CD4-positive, alpha-beta T cell (primary cell): ENCODE measurements at regions not wholly inside any gene's neighbourhood (a gene's known extent, or its start where the extent isn't known, plus 50 kb on each side); places are given as distances from the start of the nearest gene placed in this dataset.

ENCODE experiments used
- ATAC-seq: fragments of 200-7000 bp; cut with Tn5 transposase; one replicate; pipeline ENCODE4 v1.10.0; 2022; ENCODE audit warnings: mild to moderate bottlenecking; ENCODE audit not compliant: poor library complexity
- CTCF ChIA-PET: fragments of 350-600 bp; sonication (Branson Sonifier 250); formaldehyde crosslinking; loops from one replicate; lab custom pipeline; 2021; ENCODE audit warnings: antibody characterized with exemption, inconsistent platforms; lab: Charles Lee
- POLR2A ChIA-PET: fragments of 350-600 bp; sonication (Branson Sonifier 250); formaldehyde crosslinking; loops from one replicate; lab custom pipeline; 2021; ENCODE audit warnings: antibody characterized with exemption, inconsistent platforms; lab: Charles Lee
- DNase-seq, 14 experiments: peaks; one replicate each; pipeline ENCODE4 v3.0.0-alpha.2; 2013 to 2020; ENCODE audit warnings: mixed read lengths in 2 of 14
- H3K27ac ChIP-seq, 2 donors: one replicate each; pipeline versions ENCODE4 v1.5.1 to v1.7.0; 2013; ENCODE audit warnings: low read length in 2 of 2, low read depth in 1 of 2, mild to moderate bottlenecking in 1 of 2
- H3K27me3 ChIP-seq, 2 experiments: 1 replicate in 1 of 2; 2 replicates in 1 of 2; pipeline versions ENCODE4 v1.6.1 to v1.7.0; 2013; ENCODE audit warnings: low read length in 2 of 2, control low read depth in 1 of 2, mild to moderate bottlenecking in 1 of 2, moderate library complexity in 1 of 2; ENCODE audit not compliant: insufficient read depth in 2 of 2, control insufficient read depth in 1 of 2
- H3K36me3 ChIP-seq: one replicate; pipeline ENCODE4 v1.6.1; 2013; ENCODE audit warnings: low read length, control low read depth; ENCODE audit not compliant: insufficient read depth
- H3K4me1 ChIP-seq: one replicate; pipeline ENCODE4 v1.6.1; 2013; ENCODE audit warnings: low read length, control low read depth; ENCODE audit not compliant: insufficient read depth
- H3K4me3 ChIP-seq: one replicate; pipeline ENCODE4 v1.5.1; 2013; ENCODE audit warnings: mild to moderate bottlenecking, low read length, moderate library complexity
- H3K9me3 ChIP-seq, 2 experiments: 1 replicate in 1 of 2; 2 replicates in 1 of 2; pipeline versions ENCODE4 v1.6.1 to v1.7.0; 2013; ENCODE audit warnings: low read length in 2 of 2, mild to moderate bottlenecking in 2 of 2, control low read depth in 1 of 2, moderate library complexity in 1 of 2; ENCODE audit not compliant: control insufficient read depth in 1 of 2, insufficient read depth in 1 of 2
- H3K27ac Mint-ChIP-seq: one replicate; pipeline ENCODE4 v1.8.0; 2020; ENCODE audit warnings: mixed read lengths
- H3K27me3 Mint-ChIP-seq: one replicate; pipeline ENCODE4 v1.8.0; 2021; ENCODE audit warnings: mixed read lengths
- H3K36me3 Mint-ChIP-seq: one replicate; pipeline ENCODE4 v1.8.0; 2021; ENCODE audit warnings: low read depth, mixed read lengths
- H3K4me1 Mint-ChIP-seq: one replicate; pipeline ENCODE4 v1.8.0; 2021; ENCODE audit warnings: low read depth, mixed read lengths
- H3K4me3 Mint-ChIP-seq: one replicate; pipeline ENCODE4 v1.8.0; 2020; ENCODE audit warnings: mild to moderate bottlenecking, mixed read lengths
- H3K9me3 Mint-ChIP-seq: one replicate; pipeline ENCODE4 v1.8.0; 2020; ENCODE audit warnings: mixed read lengths
- intact Hi-C, 2 experiments: fragments of 100-400 bp; cut with DNase I in 1 of 2; cut with micrococcal nuclease in 1 of 2; formaldehyde crosslinking; loops; one replicate each; pipeline versions ENCODE4 v1.15.1 to v1.9.0; 2023 to 2025; cut with DNase I, micrococcal nuclease
- TF ChIP-seq, protein P1 (sequence below): fragments of 200-600 bp; IDR thresholded peaks from one replicate; pipeline ENCODE4 v1.8.0; 2022; ENCODE audit warnings: antibody characterized with exemption, mild to moderate bottlenecking

DNA sequence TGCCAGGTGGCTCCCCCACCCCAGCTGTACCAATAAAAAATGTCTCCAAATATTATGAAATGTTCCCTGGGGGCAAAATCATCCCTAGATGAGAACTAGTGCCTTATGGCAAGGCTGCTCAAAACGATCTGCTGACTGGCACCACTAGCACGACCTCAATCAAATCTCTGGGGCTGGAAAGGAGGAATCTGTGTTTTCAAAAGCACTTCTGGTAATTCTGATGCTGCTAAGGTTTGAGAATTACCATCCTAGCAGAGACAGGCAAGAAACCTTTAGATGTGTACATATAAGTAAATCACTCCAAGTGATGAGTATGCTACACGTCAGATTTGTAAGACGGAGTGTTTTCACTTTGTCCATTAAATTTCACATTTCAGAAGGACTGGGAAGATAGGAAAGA lies 360.1 kb upstream of the THRB start:
- no peak overlapping the region for H3K4me3 ChIP-seq

DNA sequence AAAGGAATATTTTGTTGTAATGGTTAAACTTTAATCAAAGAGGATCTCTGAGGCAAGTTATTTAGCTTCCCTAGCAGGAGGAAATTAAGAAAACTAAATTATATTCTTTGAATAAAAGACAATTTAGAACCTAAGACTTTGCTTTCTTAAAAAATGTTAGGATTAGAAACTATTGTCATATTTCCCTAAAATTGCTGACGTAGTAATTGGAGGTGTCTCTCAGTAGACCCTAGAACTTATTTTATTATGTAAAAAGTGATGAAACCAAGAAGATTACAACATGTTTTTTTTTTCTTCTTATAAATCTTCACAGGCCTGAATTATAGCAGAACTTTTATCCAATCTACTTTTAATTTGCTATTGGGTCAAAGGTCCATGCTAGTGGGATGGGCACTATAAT lies 363.3 kb upstream of the THRB start:
- H3K4me1 ChIP-seq: no peaks in the 10 kb centered on the region
- H3K36me3 ChIP-seq: no peaks in the 10 kb centered on the region
- H3K36me3 Mint-ChIP-seq: no peaks in the 10 kb centered on the region
- intact Hi-C loops: no loop called here
- no peak for ATAC-seq
- H3K27ac ChIP-seq: no peak overlapping the region
- no peaks in the 10 kb centered on the region for H3K27me3 Mint-ChIP-seq
- no peak overlapping the region for H3K4me3 ChIP-seq
- CTCF ChIA-PET: no interaction called here
- no peaks in the 10 kb centered on the region for H3K27me3 ChIP-seq
- TF ChIP-seq, protein P1, sequence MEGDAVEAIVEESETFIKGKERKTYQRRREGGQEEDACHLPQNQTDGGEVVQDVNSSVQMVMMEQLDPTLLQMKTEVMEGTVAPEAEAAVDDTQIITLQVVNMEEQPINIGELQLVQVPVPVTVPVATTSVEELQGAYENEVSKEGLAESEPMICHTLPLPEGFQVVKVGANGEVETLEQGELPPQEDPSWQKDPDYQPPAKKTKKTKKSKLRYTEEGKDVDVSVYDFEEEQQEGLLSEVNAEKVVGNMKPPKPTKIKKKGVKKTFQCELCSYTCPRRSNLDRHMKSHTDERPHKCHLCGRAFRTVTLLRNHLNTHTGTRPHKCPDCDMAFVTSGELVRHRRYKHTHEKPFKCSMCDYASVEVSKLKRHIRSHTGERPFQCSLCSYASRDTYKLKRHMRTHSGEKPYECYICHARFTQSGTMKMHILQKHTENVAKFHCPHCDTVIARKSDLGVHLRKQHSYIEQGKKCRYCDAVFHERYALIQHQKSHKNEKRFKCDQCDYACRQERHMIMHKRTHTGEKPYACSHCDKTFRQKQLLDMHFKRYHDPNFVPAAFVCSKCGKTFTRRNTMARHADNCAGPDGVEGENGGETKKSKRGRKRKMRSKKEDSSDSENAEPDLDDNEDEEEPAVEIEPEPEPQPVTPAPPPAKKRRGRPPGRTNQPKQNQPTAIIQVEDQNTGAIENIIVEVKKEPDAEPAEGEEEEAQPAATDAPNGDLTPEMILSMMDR: no peak
- H3K9me3 Mint-ChIP-seq: peaks cover 2% of the 10 kb centered on the region
- DNase-seq: no peak
- H3K4me3 Mint-ChIP-seq: no peak overlapping the region
- H3K4me1 Mint-ChIP-seq: no peaks in the 10 kb centered on the region
- H3K27ac Mint-ChIP-seq: no peak overlapping the region
- POLR2A ChIA-PET: no interaction called here
- no peaks in the 10 kb centered on the region for H3K9me3 ChIP-seq

More for the DNA sequence above, 360.1 kb upstream of the THRB start:
- Histone ChIP-seq H3K4me1 (no peaks in the 10 kb centered on the region), H3K36me3 (no peaks in the 10 kb centered on the region), H3K27me3 (no peaks in the 10 kb centered on the region), H3K27ac (no peak overlapping the region), H3K9me3 (no peaks in the 10 kb centered on the region)
- no peaks in the 10 kb centered on the region for H3K4me1 Mint-ChIP-seq
- intact Hi-C loops: no loop called here
- ATAC-seq (no peak), DNase-seq (no peak)
- H3K9me3 Mint-ChIP-seq: no peaks in the 10 kb centered on the region
- ChIA-PET POLR2A (no interaction called here), CTCF (no interaction called here)
- H3K4me3 Mint-ChIP-seq: no peak overlapping the region
- no peaks in the 10 kb centered on the region for H3K27me3 Mint-ChIP-seq
- no peaks in the 10 kb centered on the region for H3K36me3 Mint-ChIP-seq
- TF ChIP-seq, protein P1: no peak
- no peak overlapping the region for H3K27ac Mint-ChIP-seq

DNA sequence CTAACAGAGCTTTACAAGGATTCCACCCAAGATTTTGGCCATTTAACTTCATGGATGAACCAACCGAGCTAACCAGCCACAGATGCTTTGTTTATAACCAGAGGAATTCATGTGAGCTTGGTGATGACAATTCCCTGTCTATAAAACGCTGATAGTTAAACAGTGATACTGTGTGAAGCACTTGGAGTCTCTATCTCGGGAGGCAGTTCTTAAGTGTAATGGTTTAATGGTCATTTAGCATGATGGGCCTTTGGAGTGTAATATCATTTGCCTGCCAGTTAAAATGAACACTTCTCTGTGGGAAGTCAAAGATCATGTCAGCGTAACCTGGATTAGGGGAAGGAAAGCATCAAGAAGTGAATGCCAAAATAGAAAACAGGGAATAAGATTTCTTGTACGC lies 368.6 kb upstream of the THRB start:
- CTCF ChIA-PET: no interaction called here
- H3K4me3 Mint-ChIP-seq: no peak overlapping the region
- H3K4me3 ChIP-seq: no peak overlapping the region
- H3K27me3 ChIP-seq: no peaks in the 10 kb centered on the region
- H3K27ac Mint-ChIP-seq: no peak overlapping the region
- H3K36me3 ChIP-seq: no peaks in the 10 kb centered on the region
- no peaks in the 10 kb centered on the region for H3K4me1 Mint-ChIP-seq
- H3K36me3 Mint-ChIP-seq: no peaks in the 10 kb centered on the region
- no peak overlapping the region for H3K27ac ChIP-seq
- TF ChIP-seq, protein P1: no peak
- H3K27me3 Mint-ChIP-seq: no peaks in the 10 kb centered on the region
- H3K9me3 ChIP-seq: no peaks in the 10 kb centered on the region
- DNase-seq (no peak), ATAC-seq (no peak)
- intact Hi-C loops: no loop called here
- H3K9me3 Mint-ChIP-seq: peaks cover 4% of the 10 kb centered on the region
- POLR2A ChIA-PET: no interaction called here
- H3K4me1 ChIP-seq: no peaks in the 10 kb centered on the region
